GM19455 (cell line): ENCODE measurements at regions not wholly inside any gene's neighbourhood (a gene's known extent, or its start where the extent isn't known, plus 50 kb on each side); places are given as distances from the start of the nearest gene placed in this dataset.

Source experiments
- ATAC-seq: cut with Tn5 transposase; IDR thresholded peaks from one replicate; pipeline ENCODE4 v1.9.1; 2021; ENCODE audit not compliant: unreplicated experiment

GRCh38 chr14:98548071-98548686 lies 723.8 kb downstream of the BCL11B start:
- ATAC-seq = no peak

GRCh38 chr14:98551028-98551427 lies 721.0 kb downstream of the BCL11B start:
- ATAC-seq = no peak

DNA sequence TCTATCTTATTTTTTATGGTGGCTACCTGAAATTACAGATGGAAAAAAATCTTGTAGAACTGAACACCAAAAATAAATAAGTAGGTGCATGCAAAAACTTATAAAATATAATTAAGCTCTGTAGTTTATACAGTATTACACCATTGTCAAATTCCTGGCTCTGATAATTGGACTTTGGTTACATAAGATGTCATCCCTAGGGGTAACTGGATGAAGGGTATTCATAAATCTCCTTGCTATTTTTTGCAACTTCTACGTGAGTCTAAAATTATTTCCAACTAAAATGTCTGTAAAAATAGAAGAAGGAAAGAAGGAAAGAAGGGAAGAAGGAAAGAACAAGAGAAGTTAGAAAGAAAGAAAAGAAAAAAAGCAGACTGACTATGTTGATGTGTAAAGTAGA lies 716.6 kb downstream of the BCL11B start:
- ATAC-seq = no peak

DNA sequence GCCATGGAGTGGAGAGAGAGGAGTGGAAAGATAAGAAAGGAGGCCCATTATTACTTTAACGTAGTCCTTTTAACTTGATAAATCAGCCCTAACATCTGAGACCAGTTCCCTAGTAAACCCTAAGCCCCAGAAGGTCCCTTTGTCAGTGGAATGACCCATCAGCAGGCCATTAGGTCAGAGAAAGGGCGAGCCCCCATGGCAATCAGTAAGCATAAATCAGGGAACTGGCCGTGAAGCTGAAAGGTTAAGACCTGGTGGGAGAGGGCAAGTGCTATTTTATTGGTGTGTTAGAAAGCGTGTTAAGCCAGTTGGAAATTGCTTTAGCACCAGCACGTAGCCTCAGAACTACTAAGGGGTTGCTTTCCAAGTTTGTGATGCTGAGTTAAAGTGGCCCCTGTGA lies 708.0 kb downstream of the BCL11B start:
- no peak for ATAC-seq

DNA sequence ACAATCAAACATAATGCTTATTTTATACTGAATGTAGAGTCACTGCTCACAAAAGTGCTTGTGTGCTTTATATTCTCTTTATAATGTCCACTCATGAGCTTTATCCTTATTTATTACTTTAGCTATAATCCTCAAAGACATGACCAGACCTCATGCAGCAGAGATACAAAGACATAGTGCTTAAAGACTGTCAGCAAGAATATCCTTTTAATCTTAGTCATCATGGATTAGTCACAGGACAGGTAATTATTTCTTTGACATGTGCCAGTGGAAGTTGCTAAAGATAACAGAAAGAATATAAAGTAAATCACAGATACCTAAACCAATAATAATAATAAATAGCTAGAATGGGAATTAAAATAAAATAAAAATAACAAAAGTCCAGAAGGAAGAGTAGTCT lies 707.5 kb downstream of the BCL11B start:
- ATAC-seq = no peak

DNA sequence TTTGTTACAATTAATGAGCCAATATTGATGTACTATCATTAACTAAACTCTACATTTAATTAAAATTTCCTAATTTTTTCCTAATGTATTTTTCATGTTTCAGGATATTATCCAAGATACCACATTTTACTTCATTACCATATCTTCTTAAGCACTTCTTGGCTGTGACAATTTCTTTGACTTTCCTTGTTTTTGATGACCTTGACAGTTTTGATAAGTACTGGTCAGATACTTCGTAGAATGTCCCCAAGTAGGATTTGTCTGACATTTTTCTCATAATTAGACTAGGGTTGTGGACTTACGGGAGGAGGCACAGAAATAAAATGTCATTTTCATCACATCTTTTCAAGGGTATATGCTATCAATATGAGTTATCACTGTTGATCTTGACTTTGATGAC lies 700.9 kb downstream of the BCL11B start:
- no peak for ATAC-seq

GRCh38 chr14:98573082-98573481 lies 698.9 kb downstream of the BCL11B start:
- ATAC-seq = no peak

- no peak for ATAC-seq
Measured at GRCh38 chr14:98576463-98576862, 695.5 kb downstream of the BCL11B start.

DNA sequence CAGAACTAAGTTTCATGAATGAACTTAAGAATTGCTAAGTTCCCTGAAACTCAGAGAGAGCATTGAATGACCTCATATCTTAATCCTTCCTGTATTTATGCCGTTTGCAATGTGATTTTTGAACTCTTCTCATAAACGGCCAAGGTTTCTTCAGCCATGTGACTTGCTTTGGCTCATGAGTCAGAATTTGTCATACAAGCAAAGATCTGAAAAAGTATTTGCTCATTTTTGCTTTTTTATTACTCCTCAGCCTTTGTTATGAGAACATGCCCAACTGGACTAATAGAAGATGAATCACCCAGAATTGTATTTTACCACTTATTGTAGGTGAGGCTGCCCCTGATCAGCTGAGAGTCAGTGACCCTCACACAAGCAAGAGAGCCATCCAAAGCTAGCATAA lies 693.8 kb downstream of the BCL11B start:
- ATAC-seq = no peak

DNA sequence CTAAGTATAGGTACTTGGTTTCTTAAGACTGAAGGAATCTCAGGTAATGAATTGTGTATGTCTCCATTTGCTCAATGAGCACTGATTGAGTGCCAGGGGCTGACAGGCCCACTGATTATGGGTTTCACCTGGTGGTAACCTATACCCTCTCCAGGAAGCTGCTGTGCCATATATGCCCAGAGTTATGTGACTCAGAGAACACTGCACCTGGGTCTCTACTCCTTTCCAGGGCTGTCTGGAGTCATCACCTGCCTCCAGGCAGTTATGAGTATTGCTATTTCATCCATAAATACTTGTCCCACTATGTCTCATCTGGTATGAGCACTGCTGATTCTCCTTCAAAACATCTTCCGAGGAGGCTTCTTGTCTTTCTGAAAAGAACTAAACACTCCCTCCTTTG lies 692.9 kb downstream of the BCL11B start:
- ATAC-seq = no peak

DNA sequence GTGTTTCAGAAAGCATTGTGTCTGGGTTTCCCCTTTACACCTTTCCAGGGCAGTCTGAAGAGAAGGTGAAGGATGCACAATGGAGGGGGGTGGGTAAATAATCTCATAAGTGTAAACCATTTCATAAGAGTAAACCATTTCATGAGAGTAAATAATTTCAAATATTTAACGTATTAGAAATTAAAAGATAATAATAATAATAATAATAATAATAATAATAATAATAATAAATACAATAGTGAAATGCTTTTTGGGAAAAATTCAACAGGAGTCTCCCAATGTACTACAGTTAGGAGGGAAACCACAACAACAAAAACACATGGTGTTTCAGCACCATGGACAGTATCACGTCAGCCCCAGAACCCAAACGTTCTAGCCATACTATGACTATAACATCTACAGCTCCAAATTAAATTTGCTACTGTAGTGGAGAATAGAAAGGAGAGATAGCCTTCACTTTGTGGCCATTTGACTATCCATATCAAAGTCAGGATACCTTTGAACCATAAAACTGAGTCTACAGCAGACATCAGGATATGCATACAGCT lies 691.8 kb downstream of the BCL11B start:
- no peak for ATAC-seq

DNA sequence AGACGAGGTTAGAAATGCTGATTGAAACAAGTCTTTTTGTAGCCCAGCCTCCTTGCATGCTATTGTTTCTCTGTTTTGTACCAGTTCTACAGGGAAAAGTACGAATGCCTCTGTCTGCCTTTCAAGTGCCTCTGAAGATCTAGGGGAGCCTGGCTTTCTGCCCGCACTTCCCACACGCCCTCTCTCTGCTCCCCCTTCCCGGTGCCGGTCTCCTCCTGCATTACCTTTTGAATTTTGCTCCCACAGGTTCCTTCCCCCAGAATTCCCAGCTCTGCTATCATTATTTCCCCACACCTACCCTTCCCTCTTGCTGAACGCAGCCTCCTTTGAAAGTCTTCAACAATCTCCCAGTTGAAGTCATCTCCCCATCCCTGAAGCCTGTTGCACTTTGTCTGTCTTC lies 689.7 kb downstream of the BCL11B start:
- ATAC-seq = no peak

DNA sequence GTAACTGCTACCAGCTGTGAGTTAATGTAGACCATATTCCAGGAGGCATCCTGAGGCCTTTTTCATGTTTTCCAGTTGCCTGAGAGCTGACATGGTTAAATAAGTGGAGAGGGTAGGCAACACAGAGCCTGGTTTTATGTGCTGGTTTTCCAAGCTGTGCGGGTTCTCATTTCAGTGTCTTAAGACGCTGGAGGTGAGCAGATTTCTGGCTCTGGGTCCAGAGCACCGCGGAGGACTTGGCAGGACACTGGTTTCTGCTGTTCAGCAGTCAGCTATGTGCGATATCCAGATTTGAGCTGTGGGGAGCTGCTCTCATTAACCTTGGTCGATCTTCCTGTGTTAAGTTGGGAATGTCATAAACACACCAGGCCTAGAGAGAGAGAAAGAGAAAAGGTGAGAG lies 680.8 kb downstream of the BCL11B start:
- no peak for ATAC-seq

- ATAC-seq = no peak
Measured at GRCh38 chr14:98592611-98593170, 679.3 kb downstream of the BCL11B start.

DNA sequence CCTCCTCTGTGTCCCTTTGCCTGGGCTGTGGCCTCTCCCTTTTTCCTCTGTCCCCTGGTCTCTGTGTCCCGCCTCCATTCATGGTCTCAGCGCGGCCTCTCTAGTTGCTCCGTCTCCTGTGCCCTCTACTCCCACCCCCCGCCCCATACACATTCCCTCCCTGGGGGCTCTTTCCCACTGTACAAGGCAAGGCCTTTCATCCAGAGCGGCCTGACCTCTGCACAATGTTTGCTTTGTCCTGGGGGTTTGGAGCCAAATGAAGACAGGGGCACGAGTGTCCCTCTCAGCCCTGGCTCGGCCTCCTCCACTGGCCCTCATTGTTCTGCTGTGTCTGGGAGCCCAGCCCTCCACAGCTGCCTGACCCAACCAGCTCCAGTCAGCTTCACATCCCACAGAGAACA lies 678.6 kb downstream of the BCL11B start:
- no peak for ATAC-seq

DNA sequence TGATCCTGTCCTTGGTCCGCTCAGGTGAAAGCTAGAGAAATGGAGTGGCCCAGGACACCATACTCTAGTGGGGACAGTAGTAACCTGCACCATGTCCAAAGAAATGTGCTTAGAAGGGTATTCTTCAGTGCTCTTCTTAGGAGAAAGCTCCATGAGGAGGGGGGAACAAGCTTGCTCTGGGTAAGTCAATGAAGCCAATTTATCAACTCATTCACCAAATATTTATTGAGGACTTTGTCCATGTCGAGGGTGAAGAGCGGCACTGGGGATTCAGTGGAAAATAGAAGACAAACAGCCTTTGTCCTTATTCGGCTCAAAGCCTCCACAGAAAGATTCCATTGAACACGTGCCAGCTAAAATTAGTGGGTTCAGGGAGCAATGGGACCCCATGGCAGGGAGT lies 677.8 kb downstream of the BCL11B start:
- ATAC-seq = no peak

GRCh38 chr14:98598576-98598975 lies 673.4 kb downstream of the BCL11B start:
- no peak for ATAC-seq

- no peak for ATAC-seq
Measured at GRCh38 chr14:98599082-98599481, 672.9 kb downstream of the BCL11B start.

DNA sequence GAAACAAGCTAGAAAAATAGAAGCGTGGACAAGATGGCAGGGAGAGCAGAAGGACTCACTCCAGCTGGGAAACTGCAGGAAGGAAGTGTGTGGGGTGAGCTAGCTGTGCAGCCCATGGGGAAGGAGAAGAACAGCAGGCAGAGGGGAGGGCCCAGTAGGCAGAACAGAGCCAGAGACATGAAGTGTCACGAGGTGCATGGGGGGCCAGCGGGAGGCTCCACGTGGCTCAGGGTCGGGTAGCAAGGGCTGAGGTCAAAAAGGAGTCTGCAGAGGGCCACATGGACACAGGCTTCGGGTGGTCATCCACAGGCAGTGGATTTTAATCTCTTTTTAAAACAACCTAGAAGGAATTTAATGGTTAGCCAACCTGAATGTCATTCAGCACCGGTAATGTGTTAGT lies 669.0 kb downstream of the BCL11B start:
- ATAC-seq = no peak

- ATAC-seq = no peak
Measured at GRCh38 chr14:98605043-98605442, 667.0 kb downstream of the BCL11B start.

DNA sequence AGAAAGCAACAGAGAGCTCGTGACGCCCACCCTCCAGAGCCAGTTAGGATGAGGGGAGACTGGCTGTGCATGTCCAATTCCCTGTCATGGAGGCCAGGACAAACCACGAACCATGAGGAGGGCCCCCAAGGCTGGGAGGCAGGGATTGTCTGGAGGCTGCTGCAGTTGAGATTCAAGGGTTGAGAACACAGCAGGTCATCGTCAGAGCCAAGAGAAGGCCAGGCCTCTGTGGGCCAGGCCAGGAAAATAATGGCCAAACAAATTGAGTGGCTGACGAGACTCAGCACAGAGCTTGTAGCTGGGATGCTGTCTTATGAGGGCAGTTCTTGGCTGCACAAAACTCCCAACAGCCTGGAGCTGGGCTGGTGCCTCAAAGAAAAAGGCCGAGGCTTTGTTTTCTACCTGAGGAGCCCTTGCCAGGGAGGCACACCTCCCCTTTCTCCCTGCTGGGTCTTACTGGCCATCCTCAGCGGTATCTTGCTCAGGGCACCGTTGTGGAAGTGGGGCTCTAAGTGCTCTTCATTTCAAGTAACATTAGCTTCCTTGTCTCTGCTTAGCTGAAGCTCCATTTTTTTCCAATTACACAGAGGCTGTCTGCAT lies 665.9 kb downstream of the BCL11B start:
- no peak for ATAC-seq

DNA sequence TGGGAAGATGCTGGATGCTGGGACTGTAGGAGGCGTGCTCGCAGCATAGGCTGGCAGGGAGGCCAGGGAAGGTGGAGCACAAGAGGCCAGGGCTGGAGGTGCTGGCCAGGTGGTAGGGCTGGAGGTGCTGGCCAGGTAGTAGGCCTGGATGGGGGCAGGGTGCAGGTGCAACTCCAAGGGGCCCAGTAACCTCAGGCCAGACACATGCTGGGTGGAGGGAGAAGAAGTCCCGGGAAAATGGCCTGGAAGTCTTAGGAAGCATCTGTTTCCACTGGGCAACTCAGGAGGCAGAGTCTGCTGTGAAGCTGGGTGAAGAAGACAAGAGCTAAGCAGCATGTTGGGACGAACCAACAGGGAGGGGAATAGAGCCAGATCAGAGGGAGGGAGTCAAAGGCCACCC lies 665.2 kb downstream of the BCL11B start:
- no peak for ATAC-seq
